GM03348 (cell line): ENCODE measurements at regions not wholly inside any gene's neighbourhood (a gene's known extent, or its start where the extent isn't known, plus 50 kb on each side); places are given as distances from the start of the nearest gene placed in this dataset.

Experiments
- DNase-seq: peaks from one replicate; pipeline ENCODE4 v3.0.0; 2012; ENCODE audit warnings: low spot score

GRCh38 chr5:4229414-4230292 is 634.0 kb downstream of the IRX1 start:
- no peak for DNase-seq

- no peak for DNase-seq
These were observed 634.8 kb downstream of the IRX1 start for GRCh38 chr5:4230471-4230785.

DNA sequence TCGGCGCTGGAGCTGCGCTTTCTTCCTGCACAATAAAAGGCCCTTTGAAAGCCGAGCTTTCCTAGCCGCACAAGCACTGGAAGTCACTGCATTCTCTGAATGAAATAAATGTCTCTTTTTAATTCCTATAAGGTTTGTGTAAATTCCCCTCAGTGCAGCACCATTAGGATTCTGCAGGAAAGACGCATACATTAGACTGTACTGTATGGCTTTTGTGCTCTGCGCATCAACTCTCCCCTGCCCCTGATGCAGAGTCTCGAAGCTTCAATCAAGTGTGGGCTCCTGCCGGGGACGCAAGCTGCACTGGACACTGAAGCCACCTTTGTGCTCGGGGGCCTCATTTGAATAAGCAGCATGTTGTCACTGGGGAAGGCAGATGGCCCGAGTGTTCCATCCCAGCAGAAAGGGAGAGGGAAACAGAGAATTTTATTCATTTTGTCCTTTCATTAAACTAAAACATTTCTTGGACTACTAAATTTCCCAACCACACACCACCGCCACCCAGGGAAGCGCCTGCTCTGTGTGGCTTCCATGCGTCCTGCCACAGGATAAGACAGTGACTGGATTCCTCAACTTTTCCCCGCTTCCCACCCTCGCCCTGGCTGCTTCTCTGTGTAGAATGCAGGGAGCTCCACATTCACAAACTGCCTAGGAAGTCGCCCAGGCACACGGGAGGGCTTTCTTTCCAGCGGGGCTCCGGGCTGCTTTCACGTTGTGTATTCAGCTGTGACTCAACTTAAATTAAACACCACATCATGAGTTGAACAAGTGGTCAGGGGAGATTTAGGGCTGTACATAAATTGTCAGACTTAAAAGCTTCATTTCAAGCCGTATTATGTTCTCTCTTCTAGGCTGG is 635.4 kb downstream of the IRX1 start:
- no peak for DNase-seq

DNA sequence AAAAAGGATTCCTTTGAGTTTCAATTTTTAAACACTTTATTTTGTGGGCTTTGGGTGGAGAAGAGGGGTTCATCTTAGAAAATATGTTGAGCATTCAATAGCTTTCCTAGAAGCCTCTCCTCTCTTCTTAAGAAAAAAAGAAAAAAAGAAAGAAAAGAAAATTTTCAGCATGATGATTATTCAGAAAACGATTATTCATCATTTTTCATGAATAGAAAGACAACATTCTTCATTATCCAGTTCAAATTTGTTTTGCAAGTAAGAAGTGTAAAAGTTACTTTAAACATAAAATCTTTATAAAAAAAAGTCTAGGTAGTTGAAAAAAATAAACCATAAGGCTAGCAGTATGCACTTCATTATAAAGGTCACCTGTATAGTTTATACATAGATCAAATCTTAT is 636.5 kb downstream of the IRX1 start:
- DNase-seq: no peak

DNA sequence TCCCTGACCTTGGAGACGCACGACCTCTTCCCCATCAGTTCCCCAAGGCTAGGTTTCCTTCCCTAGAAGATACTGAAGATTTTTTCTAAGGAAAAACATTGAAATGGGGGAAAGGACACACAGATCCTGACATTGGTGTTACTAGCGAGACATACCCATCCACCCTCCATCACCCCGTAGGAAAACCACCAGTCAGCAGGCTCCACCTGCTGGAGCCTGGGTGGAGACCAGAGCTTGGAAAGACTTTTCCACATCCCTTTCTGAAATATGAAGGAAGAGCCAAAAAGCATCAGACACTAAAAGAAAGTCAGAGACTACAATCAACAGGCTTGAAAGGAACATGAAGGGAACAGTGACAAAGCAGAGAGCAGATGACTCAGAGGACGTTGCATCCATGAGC is 638.0 kb downstream of the IRX1 start:
- no peak for DNase-seq

- no peak for DNase-seq
These were observed 648.0 kb downstream of the IRX1 start for GRCh38 chr5:4243479-4244264.

DNA sequence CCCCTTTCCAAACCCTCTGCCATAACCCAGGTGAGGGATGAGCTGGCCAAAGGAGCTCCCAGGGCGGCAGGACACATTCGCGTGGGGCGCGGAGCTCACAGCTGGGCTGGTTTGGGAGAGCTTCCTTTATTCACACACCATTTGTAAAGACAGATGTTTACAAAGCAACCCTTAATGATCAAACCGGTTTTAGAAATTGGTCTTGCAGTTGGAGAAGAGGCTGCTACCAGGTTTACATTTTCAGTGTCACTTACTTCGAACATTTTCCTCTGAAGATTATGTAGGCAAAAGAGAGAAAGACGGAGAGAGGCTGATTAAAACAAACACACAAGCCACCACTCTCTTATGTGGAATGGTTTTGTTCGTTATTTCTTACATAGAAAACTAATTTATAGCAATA is 648.7 kb downstream of the IRX1 start:
- DNase-seq: no peak

- DNase-seq: no peak
These were observed 649.4 kb downstream of the IRX1 start for GRCh38 chr5:4245076-4245475.

DNA sequence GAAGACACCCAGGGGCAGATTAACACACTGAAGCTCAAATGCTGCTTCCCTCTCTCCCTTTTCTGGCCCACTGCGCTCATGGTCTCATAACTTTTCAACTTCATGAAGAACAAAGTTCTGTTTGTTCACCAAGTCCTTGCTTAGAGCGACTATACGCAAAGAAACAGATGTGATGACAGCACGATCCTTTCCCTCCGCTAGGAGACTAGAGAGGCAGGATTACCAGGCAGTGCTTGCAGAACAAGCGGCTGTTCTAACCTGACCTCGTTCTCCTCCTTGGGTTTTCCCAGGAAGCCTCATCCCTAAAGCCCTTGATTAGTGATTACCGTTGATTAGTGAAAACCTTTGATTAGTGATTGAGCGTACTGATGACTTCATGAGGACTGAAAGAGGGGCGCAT is 649.9 kb downstream of the IRX1 start:
- no peak for DNase-seq

DNA sequence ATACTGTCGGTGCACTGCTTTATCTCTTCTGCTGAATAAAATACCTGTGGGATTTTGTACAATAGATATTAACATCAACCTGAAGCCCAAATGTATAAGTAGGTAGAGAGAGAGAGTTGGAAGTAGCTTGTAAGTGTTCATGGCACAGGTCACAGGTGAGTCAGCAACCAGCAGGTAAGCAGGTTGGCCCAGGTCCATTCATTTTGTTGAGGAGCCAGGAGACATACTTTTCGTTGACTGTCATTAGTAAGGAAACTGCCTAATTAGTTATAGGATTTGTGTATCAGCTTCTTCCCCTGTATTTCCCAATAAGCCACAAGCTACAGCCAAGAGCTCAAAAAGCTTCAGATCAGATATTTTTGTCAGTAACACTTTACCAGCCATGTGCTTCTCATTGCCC is 650.8 kb downstream of the IRX1 start:
- no peak for DNase-seq

DNA sequence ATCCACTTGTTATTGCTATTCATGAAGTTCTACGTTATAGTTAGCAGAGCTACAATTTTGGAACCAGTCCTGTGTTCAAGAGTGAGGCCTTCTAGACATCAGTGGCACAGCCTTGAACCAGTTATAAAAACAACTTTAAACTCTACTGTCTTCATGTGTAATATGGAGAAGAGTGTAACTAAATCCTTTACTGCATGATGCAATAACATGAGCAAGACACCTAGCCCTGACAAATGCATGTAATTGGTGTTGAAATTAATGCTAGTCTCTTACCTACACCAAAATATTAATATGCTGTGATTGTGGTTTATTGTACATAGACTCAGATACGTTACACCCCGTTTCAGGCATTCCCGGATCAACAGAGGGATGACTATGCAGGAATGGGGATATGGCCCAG is 654.6 kb downstream of the IRX1 start:
- no peak for DNase-seq

GRCh38 chr5:4252385-4252784 is 656.8 kb downstream of the IRX1 start:
- no peak for DNase-seq

GRCh38 chr5:4254736-4255135 is 659.1 kb downstream of the IRX1 start:
- DNase-seq: no peak

DNA sequence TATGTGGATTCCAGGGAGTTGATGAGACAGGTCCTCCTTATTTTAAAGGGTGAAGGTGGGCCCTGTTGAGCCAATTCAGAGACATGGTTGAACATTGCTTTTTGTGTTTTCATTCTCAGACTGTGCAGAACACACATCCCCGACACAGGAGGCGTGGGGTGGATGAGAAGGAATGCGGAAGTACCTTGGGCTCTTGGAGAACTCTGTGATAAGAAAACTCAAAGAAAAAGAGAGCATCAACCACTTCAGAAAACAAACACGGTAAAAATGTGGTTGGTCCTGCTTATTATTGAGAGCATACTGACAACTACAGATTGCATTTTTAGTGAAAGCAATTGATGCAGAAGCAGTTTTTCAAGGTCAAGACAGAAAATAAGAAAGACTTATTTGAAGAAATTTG is 659.8 kb downstream of the IRX1 start:
- DNase-seq: no peak

- DNase-seq: no peak
These were observed 662.5 kb downstream of the IRX1 start for GRCh38 chr5:4258170-4258569.

DNA sequence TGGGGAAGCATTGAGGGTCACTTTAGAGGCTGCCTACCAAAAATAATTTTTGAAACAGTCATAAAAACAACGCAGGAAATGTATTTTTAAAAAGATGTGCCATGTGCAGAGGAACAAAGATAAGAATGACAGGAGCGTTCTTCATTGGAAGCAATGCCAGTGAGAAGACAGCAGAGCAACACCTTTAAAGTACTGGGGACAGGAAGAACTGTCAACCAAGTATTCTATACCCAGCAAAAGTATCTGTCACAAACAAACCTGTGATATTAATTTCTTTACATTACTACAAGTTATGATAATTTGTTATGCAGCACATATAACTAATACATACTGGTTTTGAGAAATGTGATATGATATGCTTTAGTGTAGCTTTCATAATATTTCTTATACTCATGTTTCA is 675.6 kb downstream of the IRX1 start:
- no peak for DNase-seq

DNA sequence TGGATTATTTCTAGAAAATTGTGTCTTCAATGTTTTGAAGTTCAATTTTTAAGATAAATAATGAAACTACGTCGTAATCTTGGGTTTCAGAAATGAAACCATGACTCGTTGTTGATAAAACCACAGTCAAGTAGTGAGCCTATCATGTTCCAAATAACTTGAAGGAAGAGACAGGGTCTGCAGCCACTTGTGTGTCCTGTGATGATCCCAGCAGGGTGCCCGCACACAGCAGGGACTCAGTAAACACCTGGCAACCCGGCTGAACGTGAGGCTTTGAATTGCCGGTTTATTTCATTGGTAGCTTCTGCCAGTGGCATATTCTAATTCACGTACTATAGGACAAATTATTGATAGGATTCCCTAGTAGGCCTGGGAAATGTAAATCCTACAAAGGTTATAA is 679.6 kb downstream of the IRX1 start:
- DNase-seq: no peak

- DNase-seq: no peak
These were observed 699.2 kb downstream of the IRX1 start for GRCh38 chr5:4294878-4295277.

DNA sequence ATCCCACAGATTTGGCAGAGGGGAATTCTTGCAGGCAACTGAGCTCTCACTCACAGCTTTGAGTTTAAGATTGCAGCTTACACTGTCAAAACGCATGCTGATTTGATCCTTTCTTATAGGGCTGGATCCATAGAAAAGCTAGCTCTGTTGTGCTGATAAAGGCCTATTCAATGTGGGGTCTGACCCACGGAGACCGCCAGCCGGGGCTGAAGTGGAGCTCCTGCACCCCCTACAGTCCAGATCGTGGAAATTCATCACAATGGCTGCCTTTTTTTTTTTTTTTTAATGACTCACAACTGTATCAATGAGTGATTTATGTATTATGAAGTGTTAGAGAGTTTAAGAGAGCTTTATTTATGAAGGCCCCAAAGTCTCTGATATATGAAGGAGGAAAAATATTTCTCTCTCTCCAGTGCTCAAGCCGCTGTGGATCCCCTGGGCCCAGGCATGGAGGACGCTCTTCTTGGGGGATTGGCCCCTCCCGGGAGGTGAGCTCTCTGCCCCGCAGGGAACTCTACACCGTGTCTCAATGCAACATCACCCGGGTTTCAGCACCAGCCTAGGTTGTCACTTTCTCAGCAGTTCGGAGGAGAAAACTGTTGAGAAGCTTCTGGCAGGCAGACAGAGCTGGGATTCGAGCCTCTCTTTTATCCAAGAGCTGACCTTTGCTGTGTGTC is 700.2 kb downstream of the IRX1 start:
- no peak for DNase-seq

GRCh38 chr5:4306057-4306456 is 710.4 kb downstream of the IRX1 start:
- DNase-seq: no peak

GRCh38 chr5:4309026-4309425 is 713.4 kb downstream of the IRX1 start:
- no peak for DNase-seq

DNA sequence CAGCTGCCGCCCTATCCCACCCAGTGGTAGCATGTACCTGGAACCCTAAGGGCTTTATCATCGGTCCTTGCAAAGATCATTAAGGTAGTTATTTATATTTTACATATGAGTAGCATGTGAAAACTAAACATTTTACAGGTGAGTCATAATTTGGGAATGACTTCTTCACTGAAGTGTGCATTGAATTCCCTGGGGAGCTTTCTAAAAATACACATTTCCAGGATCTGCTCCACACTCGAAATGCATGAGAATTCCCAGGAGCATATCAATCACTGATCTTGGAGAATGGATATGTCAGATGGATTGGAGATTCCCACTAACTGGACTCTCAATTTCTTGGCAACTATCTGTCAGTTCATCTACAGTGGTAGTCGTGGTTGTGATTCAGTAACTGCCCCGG is 717.5 kb downstream of the IRX1 start:
- no peak for DNase-seq
